ENCODE measurements at regions not wholly inside any gene's neighbourhood (a gene's known extent, or its start where the extent isn't known, plus 50 kb on each side); places are given as distances from the start of the nearest gene placed in this dataset.

- no peak for TF ChIP-seq POLR2A (IDR thresholded peaks at IDR 0.05)
- TF ChIP-seq CTCF (IDR thresholded peaks at IDR 0.05) = no peak
Measured at GRCh38 chr3:17844236-17844635, 101.8 kb upstream of the TBC1D5 start.
